ENCODE measurements at regions not wholly inside any gene's neighbourhood (a gene's known extent, or its start where the extent isn't known, plus 50 kb on each side); places are given as distances from the start of the nearest gene placed in this dataset.

GRCh38 chr13:29693275-29693945 lies 97.9 kb upstream of the SLC7A1 start:
- no peak for DNase-seq
- Mint-ChIP-seq H3K27ac (no peak overlapping the region), H3K36me3 (ENCODE audit: low read depth) (no peaks in the 10 kb centered on the region), H3K4me3 (no peak overlapping the region), H3K9me3 (ENCODE audit: low read depth) (no peaks in the 10 kb centered on the region), H3K4me1 (no peaks in the 10 kb centered on the region), H3K27me3 (peaks cover 19% of the 10 kb centered on the region)
- ATAC-seq, result no peak
- intact Hi-C loops (cut with DNase I, micrococcal nuclease), result no loop called here
- CTCF ChIA-PET, result interaction anchor here (0.7 kb wide), 1 partner anchor 16 kb away, joined by 3 read pairs; no protein-coding TSS in a partner anchor
- POLR2A ChIA-PET, result no interaction called here

GRCh38 chr13:29689548-29689947 lies 94.1 kb upstream of the SLC7A1 start:
- H3K4me1 Mint-ChIP-seq, result no peaks in the 10 kb centered on the region
- ATAC-seq (peak; percentile 33), DNase-seq (no peak)
- H3K36me3 Mint-ChIP-seq (ENCODE audit: low read depth), result no peaks in the 10 kb centered on the region
- no peak overlapping the region for H3K27ac Mint-ChIP-seq
- ChIA-PET POLR2A (interaction anchor here (0.7 kb wide), 1 partner anchor 18 kb away, joined by 5 read pairs; no protein-coding TSS in a partner anchor), CTCF (interaction anchor here (0.9 kb wide), 1 partner anchor 17 kb away, joined by 3 read pairs; no protein-coding TSS in a partner anchor)
- intact Hi-C loops (cut with DNase I, micrococcal nuclease), result no loop called here
- peaks cover 14% of the 10 kb centered on the region for H3K27me3 Mint-ChIP-seq
- no peaks in the 10 kb centered on the region for H3K9me3 Mint-ChIP-seq (ENCODE audit: low read depth)
- no peak overlapping the region for H3K4me3 Mint-ChIP-seq

- no peaks in the 10 kb centered on the region for H3K4me1 Mint-ChIP-seq
- ChIA-PET CTCF (interaction anchor here (0.7 kb wide), 1 partner anchor 40 kb away, joined by 3 read pairs; no protein-coding TSS in a partner anchor), POLR2A (interaction anchor here (0.7 kb wide), 1 partner anchor 16 kb away, joined by 3 read pairs; no protein-coding TSS in a partner anchor)
- DNase-seq, result no peak
- H3K9me3 Mint-ChIP-seq (ENCODE audit: low read depth), result no peaks in the 10 kb centered on the region
- no peaks in the 10 kb centered on the region for H3K36me3 Mint-ChIP-seq (ENCODE audit: low read depth)
- no peak overlapping the region for H3K27ac Mint-ChIP-seq
- H3K4me3 Mint-ChIP-seq, result no peak overlapping the region
- intact Hi-C loops (cut with DNase I, micrococcal nuclease), result no loop called here
- no peak for ATAC-seq
- H3K27me3 Mint-ChIP-seq, result peaks cover 14% of the 10 kb centered on the region
Observed at GRCh38 chr13:29688193-29688592, 92.7 kb upstream of the SLC7A1 start.

DNA sequence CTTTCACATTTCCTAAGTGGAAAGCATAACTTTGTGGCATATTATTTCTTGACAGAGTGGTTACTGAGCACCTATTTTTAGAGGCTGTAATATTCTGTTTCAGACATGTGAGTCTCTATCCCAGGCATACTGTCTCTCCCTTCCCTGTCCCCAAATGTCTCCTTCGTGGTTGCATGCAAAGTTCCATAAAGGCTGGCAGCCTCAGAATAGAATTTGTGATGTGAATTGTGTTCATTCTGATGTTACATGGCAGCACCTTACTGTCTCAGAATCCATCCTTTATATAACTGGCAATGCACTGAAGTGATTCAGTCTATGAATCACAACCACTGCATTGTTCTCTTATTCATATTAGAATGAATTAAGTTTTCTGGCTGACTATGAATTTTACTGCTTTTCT lies 89.0 kb upstream of the SLC7A1 start:
- Mint-ChIP-seq H3K27me3 (peaks cover 11% of the 10 kb centered on the region), H3K4me1 (no peaks in the 10 kb centered on the region), H3K27ac (no peak overlapping the region), H3K9me3 (ENCODE audit: low read depth) (no peaks in the 10 kb centered on the region), H3K4me3 (no peak overlapping the region), H3K36me3 (ENCODE audit: low read depth) (no peaks in the 10 kb centered on the region)
- intact Hi-C loops (cut with DNase I, micrococcal nuclease), result no loop called here
- ChIA-PET POLR2A (no interaction called here), CTCF (interaction anchor here (1.0 kb wide), 1 partner anchor 232 kb away, joined by 3 read pairs; no protein-coding TSS in a partner anchor)
- DNase-seq, result no peak
- ATAC-seq, result no peak

GRCh38 chr13:29683041-29683440 lies 87.6 kb upstream of the SLC7A1 start:
- CTCF ChIA-PET, result interaction anchor here (0.7 kb wide), 1 partner anchor 12 kb away, joined by 3 read pairs; no protein-coding TSS in a partner anchor
- H3K36me3 Mint-ChIP-seq (ENCODE audit: low read depth), result no peaks in the 10 kb centered on the region
- ATAC-seq (no peak), DNase-seq (no peak)
- no peaks in the 10 kb centered on the region for H3K9me3 Mint-ChIP-seq (ENCODE audit: low read depth)
- intact Hi-C loops (cut with DNase I, micrococcal nuclease), result no loop called here
- H3K4me1 Mint-ChIP-seq, result no peaks in the 10 kb centered on the region
- H3K27ac Mint-ChIP-seq, result no peak overlapping the region
- no peak overlapping the region for H3K4me3 Mint-ChIP-seq
- POLR2A ChIA-PET, result no interaction called here
- H3K27me3 Mint-ChIP-seq, result peaks cover 13% of the 10 kb centered on the region

GRCh38 chr13:29681864-29682263 lies 86.4 kb upstream of the SLC7A1 start:
- Mint-ChIP-seq H3K36me3 (ENCODE audit: low read depth) (no peaks in the 10 kb centered on the region), H3K27ac (no peak overlapping the region), H3K27me3 (peaks cover 9% of the 10 kb centered on the region), H3K4me1 (no peaks in the 10 kb centered on the region), H3K4me3 (no peak overlapping the region), H3K9me3 (ENCODE audit: low read depth) (no peaks in the 10 kb centered on the region)
- DNase-seq (no peak), ATAC-seq (no peak)
- CTCF ChIA-PET, result interaction anchor here (0.7 kb wide), 1 partner anchor 56 kb away, joined by 3 read pairs; no protein-coding TSS in a partner anchor
- intact Hi-C loops (cut with DNase I, micrococcal nuclease), result no loop called here
- POLR2A ChIA-PET, result no interaction called here

DNA sequence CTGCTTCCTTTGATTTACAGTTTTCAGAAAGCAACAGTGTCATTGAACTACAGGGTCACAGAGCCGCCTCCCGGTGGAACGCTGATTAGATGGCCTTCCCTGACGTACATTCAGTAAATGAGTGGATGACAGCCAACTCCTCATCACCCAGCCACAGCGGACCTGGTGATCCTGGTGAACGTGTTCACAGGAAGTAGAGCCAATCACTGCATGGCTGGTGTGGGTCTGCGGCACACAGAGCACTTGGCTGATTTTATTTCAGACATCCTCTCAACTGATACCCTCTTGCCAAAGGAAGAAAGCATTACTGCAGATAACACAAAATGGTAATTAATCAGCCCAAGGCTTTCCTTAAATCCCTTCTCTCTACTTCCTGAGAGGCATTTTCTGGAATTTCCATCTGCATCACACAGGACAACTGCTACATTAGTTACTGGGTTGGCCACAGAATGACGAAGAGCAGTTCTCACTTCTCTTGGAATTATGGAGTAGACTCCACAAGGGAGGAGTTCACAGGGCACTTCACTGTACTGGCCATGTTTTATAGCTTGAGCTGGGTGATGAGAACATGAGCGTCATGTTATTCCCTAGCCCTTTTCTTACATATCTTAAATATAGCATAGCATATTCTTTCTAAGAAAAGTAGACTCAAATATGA lies 84.0 kb upstream of the SLC7A1 start:
- no peak overlapping the region for H3K4me3 Mint-ChIP-seq
- ChIA-PET CTCF (no interaction called here), POLR2A (no interaction called here)
- H3K9me3 Mint-ChIP-seq (ENCODE audit: low read depth), result no peaks in the 10 kb centered on the region
- H3K4me1 Mint-ChIP-seq, result no peaks in the 10 kb centered on the region
- H3K36me3 Mint-ChIP-seq (ENCODE audit: low read depth), result no peaks in the 10 kb centered on the region
- ATAC-seq (no peak), DNase-seq (no peak)
- H3K27me3 Mint-ChIP-seq, result peaks cover 9% of the 10 kb centered on the region
- no peak overlapping the region for H3K27ac Mint-ChIP-seq
- intact Hi-C loops (cut with DNase I, micrococcal nuclease), result no loop called here

DNA sequence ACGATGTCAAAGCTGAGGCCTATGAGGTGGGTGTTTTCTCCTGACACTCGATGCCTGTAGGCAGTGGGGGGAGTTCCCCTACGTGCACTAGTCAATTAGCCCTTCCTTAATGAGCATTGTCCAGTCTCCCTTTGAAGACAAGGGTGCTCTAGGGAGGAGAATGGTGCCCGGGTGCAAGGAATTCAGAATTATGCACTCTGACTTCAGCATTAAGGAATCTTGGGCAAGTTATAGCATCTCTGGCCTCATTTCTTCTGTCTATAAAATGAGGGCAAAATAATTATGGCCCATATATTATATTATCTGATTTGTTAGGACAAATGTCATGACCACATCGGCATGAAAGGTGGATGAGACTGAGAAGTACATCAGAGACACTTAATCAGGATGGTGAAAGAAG lies 82.1 kb upstream of the SLC7A1 start:
- Mint-ChIP-seq H3K36me3 (ENCODE audit: low read depth) (no peaks in the 10 kb centered on the region), H3K4me1 (no peaks in the 10 kb centered on the region), H3K27ac (no peak overlapping the region), H3K9me3 (ENCODE audit: low read depth) (no peaks in the 10 kb centered on the region), H3K27me3 (peaks cover 12% of the 10 kb centered on the region), H3K4me3 (no peak overlapping the region)
- ATAC-seq (no peak), DNase-seq (no peak)
- POLR2A ChIA-PET, result no interaction called here
- intact Hi-C loops (cut with DNase I, micrococcal nuclease), result no loop called here
- CTCF ChIA-PET, result no interaction called here

DNA sequence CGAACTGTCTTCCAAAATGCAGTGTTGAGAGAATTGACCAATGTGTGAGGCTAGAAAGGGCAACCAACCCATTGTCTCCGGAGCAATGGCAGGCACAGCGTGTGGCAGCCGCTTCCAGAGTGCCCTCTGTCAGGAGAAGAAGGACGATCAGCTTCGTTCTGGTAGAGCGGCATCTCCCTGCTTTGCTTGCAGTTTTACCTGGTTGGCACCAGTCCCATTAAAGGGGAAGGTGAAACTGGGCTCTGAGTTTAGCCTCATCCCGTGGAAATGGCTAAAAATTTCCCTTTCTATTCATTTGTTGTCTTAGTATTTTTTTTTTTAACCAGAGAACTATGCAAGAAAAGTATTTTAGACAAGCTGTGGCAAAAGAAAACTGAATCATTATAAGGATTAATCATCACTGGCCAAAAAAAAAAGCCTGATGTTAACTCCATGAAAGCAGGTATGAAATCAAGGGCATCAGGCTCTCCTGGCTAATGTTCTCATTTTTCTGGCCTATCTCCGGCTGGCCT lies 81.5 kb upstream of the SLC7A1 start:
- intact Hi-C loops (cut with DNase I, micrococcal nuclease), result no loop called here
- no peak for DNase-seq
- Mint-ChIP-seq H3K4me1 (no peaks in the 10 kb centered on the region), H3K4me3 (no peak overlapping the region), H3K9me3 (ENCODE audit: low read depth) (no peaks in the 10 kb centered on the region), H3K27me3 (peaks cover 12% of the 10 kb centered on the region), H3K27ac (no peak overlapping the region), H3K36me3 (ENCODE audit: low read depth) (no peaks in the 10 kb centered on the region)
- no peak for ATAC-seq
- ChIA-PET POLR2A (no interaction called here), CTCF (no interaction called here)

DNA sequence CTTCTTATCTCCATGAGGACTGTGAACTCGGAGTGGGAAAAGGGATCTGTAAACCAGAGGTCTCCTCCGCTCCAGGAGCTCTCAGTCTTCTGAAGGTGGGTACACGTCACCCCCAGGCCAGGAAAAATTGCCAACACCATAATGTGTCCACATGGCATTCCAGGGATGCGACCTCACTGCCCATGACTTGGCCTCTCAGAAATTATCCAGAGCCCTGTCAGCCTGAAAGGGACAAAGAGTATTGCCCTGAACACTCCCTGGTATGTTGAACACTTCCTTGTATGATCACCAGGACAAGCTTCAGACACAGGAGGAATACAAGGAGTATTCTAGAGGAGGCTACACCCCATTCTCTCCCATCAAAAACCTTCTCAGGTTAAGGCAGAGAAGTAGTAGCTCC lies 81.0 kb upstream of the SLC7A1 start:
- H3K4me1 Mint-ChIP-seq, result no peaks in the 10 kb centered on the region
- no peak for ATAC-seq
- no peaks in the 10 kb centered on the region for H3K36me3 Mint-ChIP-seq (ENCODE audit: low read depth)
- no peak for DNase-seq
- no peak overlapping the region for H3K4me3 Mint-ChIP-seq
- POLR2A ChIA-PET, result no interaction called here
- peaks cover 12% of the 10 kb centered on the region for H3K27me3 Mint-ChIP-seq
- CTCF ChIA-PET, result no interaction called here
- no peak overlapping the region for H3K27ac Mint-ChIP-seq
- no peaks in the 10 kb centered on the region for H3K9me3 Mint-ChIP-seq (ENCODE audit: low read depth)
- intact Hi-C loops (cut with DNase I, micrococcal nuclease), result no loop called here

GRCh38 chr13:29674532-29674931 lies 79.0 kb upstream of the SLC7A1 start:
- ChIA-PET CTCF (no interaction called here), POLR2A (no interaction called here)
- DNase-seq, result no peak
- no peak overlapping the region for H3K4me3 Mint-ChIP-seq
- no peaks in the 10 kb centered on the region for H3K4me1 Mint-ChIP-seq
- H3K36me3 Mint-ChIP-seq (ENCODE audit: low read depth), result no peaks in the 10 kb centered on the region
- intact Hi-C loops (cut with DNase I, micrococcal nuclease), result no loop called here
- H3K27me3 Mint-ChIP-seq, result peaks cover 9% of the 10 kb centered on the region
- ATAC-seq, result no peak
- H3K27ac Mint-ChIP-seq, result no peak overlapping the region
- no peaks in the 10 kb centered on the region for H3K9me3 Mint-ChIP-seq (ENCODE audit: low read depth)

DNA sequence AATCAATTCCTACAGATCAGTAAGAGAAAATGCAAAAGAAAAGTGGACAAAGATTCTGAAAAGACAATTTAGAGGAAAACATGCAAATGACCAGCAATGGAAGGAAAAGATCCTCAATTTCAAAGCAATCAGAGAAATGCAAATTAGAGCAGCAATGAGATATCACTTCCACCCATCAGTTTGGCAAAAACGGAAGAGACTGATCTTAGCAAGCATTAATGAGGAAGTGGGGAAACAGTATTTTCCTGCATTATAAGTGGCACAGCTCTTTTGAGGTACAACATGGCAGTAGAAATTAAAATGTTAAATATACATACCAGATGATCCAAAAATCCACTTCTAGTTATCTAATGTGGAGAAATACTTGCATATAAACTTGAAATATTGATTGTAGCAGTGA lies 69.1 kb upstream of the SLC7A1 start:
- Mint-ChIP-seq H3K27ac (no peak overlapping the region), H3K27me3 (peaks cover 23% of the 10 kb centered on the region), H3K4me3 (no peak overlapping the region), H3K4me1 (no peaks in the 10 kb centered on the region), H3K9me3 (ENCODE audit: low read depth) (peaks cover 14% of the 10 kb centered on the region), H3K36me3 (ENCODE audit: low read depth) (no peaks in the 10 kb centered on the region)
- intact Hi-C loops (cut with DNase I, micrococcal nuclease), result no loop called here
- ChIA-PET CTCF (no interaction called here), POLR2A (no interaction called here)
- no peak for ATAC-seq
- DNase-seq, result no peak
